ENCODE measurements at regions not wholly inside any gene's neighbourhood (a gene's known extent, or its start where the extent isn't known, plus 50 kb on each side); places are given as distances from the start of the nearest gene placed in this dataset.

DNA sequence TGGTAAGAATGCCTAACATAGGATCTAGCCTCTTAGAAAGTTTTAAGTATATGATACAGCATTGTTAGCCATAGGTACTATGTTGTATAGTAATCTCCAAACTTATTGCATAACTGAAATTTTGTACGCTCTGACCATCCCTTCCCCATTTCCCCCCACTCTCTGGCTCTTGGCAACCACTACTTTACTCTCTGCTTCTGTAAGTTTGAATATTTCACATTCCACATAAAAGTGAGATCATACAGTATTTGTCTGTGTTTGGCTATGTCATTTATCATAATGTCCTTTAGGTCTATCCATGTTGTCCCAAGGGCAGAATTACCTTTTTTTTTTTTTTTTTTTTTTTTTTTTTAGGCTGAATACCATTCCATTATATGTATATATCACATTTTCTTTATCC lies 396.9 kb downstream of the DLEU7 start:
- TF ChIP-seq POLR2A (IDR thresholded peaks at IDR 0.05; ENCODE audit: low read depth, low read length) (no peak), BHLHE40 (IDR thresholded peaks at IDR 0.05; ENCODE audit: low read depth, low read length) (no peak)
- TF ChIP-seq, protein P1, sequence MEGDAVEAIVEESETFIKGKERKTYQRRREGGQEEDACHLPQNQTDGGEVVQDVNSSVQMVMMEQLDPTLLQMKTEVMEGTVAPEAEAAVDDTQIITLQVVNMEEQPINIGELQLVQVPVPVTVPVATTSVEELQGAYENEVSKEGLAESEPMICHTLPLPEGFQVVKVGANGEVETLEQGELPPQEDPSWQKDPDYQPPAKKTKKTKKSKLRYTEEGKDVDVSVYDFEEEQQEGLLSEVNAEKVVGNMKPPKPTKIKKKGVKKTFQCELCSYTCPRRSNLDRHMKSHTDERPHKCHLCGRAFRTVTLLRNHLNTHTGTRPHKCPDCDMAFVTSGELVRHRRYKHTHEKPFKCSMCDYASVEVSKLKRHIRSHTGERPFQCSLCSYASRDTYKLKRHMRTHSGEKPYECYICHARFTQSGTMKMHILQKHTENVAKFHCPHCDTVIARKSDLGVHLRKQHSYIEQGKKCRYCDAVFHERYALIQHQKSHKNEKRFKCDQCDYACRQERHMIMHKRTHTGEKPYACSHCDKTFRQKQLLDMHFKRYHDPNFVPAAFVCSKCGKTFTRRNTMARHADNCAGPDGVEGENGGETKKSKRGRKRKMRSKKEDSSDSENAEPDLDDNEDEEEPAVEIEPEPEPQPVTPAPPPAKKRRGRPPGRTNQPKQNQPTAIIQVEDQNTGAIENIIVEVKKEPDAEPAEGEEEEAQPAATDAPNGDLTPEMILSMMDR (conservative IDR thresholded peaks at IDR 0.05; ENCODE audit: low read depth, low read length) = no peak
